HEK293 (cell line): ENCODE measurements at regions not wholly inside any gene's neighbourhood (a gene's known extent, or its start where the extent isn't known, plus 50 kb on each side); places are given as distances from the start of the nearest gene placed in this dataset.

ENCODE experiments used
- EGR2 ChIP-seq: fragments of 450-650 bp; formaldehyde crosslinking; IDR thresholded peaks from 2 replicates; pipeline ENCODE4 v1.5.1; 2016; ENCODE audit warnings: low read depth, missing biosample characterization, missing genetic modification characterization
- FEZF1 ChIP-seq: fragments of 450-650 bp; formaldehyde crosslinking; IDR thresholded peaks from 2 replicates; pipeline ENCODE4 v1.5.1; 2016; ENCODE audit warnings: missing biosample characterization, missing genetic modification characterization
- PRDM1 ChIP-seq: fragments of 450-650 bp; formaldehyde crosslinking; IDR thresholded peaks from 2 replicates; pipeline ENCODE4; 2016; ENCODE audit warnings: missing biosample characterization, missing genetic modification characterization
- YY1 ChIP-seq: fragments of 450-650 bp; formaldehyde crosslinking; IDR thresholded peaks from 2 replicates; pipeline ENCODE4 v1.5.1; 2018; ENCODE audit warnings: missing biosample characterization, missing genetic modification characterization
- ZBTB1 ChIP-seq: fragments of 450-650 bp; formaldehyde crosslinking; IDR thresholded peaks from 2 replicates; pipeline ENCODE4 v1.5.1; 2016; ENCODE audit warnings: missing biosample characterization, missing genetic modification characterization
- ZNF302 ChIP-seq: fragments of 450-650 bp; formaldehyde crosslinking; IDR thresholded peaks from 2 replicates; pipeline ENCODE4 v1.5.1; 2016; ENCODE audit warnings: missing biosample characterization, missing genetic modification characterization, low read depth
- ZNF335 ChIP-seq: fragments of 450-650 bp; formaldehyde crosslinking; conservative IDR thresholded peaks from 2 replicates; pipeline ENCODE4 v1.5.1; 2016; ENCODE audit warnings: missing biosample characterization, missing genetic modification characterization
- ZNF792 ChIP-seq: fragments of 450-650 bp; formaldehyde crosslinking; IDR thresholded peaks from 2 replicates; pipeline ENCODE4 v1.5.1; 2016; ENCODE audit warnings: missing biosample characterization, missing genetic modification characterization
- TF ChIP-seq, protein P1 (sequence below): fragments of 450-650 bp; formaldehyde crosslinking; IDR thresholded peaks from 2 replicates; pipeline ENCODE4 v1.5.1; 2016; ENCODE audit warnings: missing biosample characterization, missing genetic modification characterization
- TF ChIP-seq, protein P2 (sequence below): fragments of 450-650 bp; formaldehyde crosslinking; IDR thresholded peaks from 2 replicates; pipeline ENCODE4 v1.5.1; 2016; ENCODE audit warnings: missing biosample characterization, missing genetic modification characterization

DNA sequence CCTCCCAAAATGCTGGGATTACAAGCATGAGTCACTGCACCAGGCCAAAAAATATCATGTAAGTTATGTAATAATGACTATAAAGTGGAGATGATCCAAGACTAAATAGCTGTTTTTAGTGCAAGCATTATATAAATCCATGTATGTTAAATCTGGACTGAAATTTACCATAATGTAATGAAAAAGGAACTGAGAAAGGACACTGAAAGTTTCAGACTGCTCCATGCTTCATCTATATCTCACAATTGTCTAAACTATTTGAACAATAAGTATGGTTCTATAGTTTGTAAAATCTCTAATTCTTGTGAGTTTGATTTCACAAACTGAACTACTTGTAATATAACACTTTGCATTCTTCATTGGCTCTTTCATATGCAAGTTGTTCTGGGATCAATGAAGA lies 2299.5 kb downstream of the PCDH9 start:
- TF ChIP-seq, protein P1, sequence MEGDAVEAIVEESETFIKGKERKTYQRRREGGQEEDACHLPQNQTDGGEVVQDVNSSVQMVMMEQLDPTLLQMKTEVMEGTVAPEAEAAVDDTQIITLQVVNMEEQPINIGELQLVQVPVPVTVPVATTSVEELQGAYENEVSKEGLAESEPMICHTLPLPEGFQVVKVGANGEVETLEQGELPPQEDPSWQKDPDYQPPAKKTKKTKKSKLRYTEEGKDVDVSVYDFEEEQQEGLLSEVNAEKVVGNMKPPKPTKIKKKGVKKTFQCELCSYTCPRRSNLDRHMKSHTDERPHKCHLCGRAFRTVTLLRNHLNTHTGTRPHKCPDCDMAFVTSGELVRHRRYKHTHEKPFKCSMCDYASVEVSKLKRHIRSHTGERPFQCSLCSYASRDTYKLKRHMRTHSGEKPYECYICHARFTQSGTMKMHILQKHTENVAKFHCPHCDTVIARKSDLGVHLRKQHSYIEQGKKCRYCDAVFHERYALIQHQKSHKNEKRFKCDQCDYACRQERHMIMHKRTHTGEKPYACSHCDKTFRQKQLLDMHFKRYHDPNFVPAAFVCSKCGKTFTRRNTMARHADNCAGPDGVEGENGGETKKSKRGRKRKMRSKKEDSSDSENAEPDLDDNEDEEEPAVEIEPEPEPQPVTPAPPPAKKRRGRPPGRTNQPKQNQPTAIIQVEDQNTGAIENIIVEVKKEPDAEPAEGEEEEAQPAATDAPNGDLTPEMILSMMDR (tag by site-specific recombination), result no peak
- TF ChIP-seq FEZF1 (tag by site-specific recombination) (no peak), ZBTB1 (tag by site-specific recombination) (no peak), PRDM1 (no peak), ZNF792 (no peak), EGR2 (no peak), ZNF302 (tag by site-specific recombination) (no peak), ZNF335 (tag by site-specific recombination) (no peak), YY1 (no peak)
- TF ChIP-seq, protein P2, sequence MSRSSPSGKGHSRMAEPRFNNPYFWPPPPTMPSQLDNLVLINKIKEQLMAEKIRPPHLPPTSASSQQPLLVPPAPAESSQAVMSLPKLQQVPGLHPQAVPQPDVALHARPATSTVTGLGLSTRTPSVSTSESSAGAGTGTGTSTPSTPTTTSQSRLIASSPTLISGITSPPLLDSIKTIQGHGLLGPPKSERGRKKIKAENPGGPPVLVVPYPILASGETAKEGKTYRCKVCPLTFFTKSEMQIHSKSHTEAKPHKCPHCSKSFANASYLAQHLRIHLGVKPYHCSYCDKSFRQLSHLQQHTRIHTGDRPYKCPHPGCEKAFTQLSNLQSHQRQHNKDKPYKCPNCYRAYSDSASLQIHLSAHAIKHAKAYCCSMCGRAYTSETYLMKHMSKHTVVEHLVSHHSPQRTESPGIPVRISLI (tag by site-specific recombination), result no peak
